ENCODE measurements at regions not wholly inside any gene's neighbourhood (a gene's known extent, or its start where the extent isn't known, plus 50 kb on each side); places are given as distances from the start of the nearest gene placed in this dataset.

- POLR2A ChIA-PET, result no interaction called here
- Histone ChIP-seq H3K4me2 (ENCODE audit: insufficient read depth, low read length) (no peak overlapping the region), H3K4me1 (ENCODE audit: control insufficient read depth, extremely low read depth, insufficient read depth, low read length) (no peaks in the 10 kb centered on the region), H4K20me1 (replicated peaks; ENCODE audit: control insufficient read depth, extremely low read depth, insufficient read depth, low read length) (no peaks in the 10 kb centered on the region), H3K9me1 (replicated peaks; ENCODE audit: control insufficient read depth, extremely low read depth, insufficient read depth, low read length) (no peaks in the 10 kb centered on the region), H3K27me3 (ENCODE audit: control insufficient read depth in 2 of 2, insufficient read depth in 2 of 2, low read length in 2 of 2) (no peaks in the 10 kb centered on the region), H2AFZ (ENCODE audit: low read depth, low read length) (no peak overlapping the region), H3K9ac (replicated peaks; ENCODE audit: extremely low read depth, insufficient read depth, low read length) (no peak overlapping the region), H3K36me3 (ENCODE audit: control insufficient read depth in 2 of 2, extremely low read depth in 1 of 2, insufficient read depth in 2 of 2, low read length in 2 of 2) (no peaks in the 10 kb centered on the region), H3K4me3 (replicated peaks in 1 of 3; ENCODE audit: insufficient read depth in 1 of 3, low read depth in 1 of 3, low read length in 3 of 3) (no peak overlapping the region), H3K79me2 (ENCODE audit: control insufficient read depth, insufficient read depth, low read length) (no peaks in the 10 kb centered on the region), H3K9me3 (replicated peaks; ENCODE audit: control insufficient read depth, insufficient read depth, low read length) (peaks cover 6% of the 10 kb centered on the region), H3K27ac (ENCODE audit: insufficient read depth, low read depth, low read length) (no peak overlapping the region)
- intact Hi-C loops (cut with micrococcal nuclease) (no loop called here), dilution Hi-C loops (cut with MboI; ENCODE audit: extremely low pct_ligation_motif_present, low sequenced_read_pairs) (no loop called here)
- FAIRE-seq (no peak), DNase-seq (ENCODE audit: low read depth, low spot score) (no peak)
- TF ChIP-seq, protein P1, sequence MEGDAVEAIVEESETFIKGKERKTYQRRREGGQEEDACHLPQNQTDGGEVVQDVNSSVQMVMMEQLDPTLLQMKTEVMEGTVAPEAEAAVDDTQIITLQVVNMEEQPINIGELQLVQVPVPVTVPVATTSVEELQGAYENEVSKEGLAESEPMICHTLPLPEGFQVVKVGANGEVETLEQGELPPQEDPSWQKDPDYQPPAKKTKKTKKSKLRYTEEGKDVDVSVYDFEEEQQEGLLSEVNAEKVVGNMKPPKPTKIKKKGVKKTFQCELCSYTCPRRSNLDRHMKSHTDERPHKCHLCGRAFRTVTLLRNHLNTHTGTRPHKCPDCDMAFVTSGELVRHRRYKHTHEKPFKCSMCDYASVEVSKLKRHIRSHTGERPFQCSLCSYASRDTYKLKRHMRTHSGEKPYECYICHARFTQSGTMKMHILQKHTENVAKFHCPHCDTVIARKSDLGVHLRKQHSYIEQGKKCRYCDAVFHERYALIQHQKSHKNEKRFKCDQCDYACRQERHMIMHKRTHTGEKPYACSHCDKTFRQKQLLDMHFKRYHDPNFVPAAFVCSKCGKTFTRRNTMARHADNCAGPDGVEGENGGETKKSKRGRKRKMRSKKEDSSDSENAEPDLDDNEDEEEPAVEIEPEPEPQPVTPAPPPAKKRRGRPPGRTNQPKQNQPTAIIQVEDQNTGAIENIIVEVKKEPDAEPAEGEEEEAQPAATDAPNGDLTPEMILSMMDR (IDR thresholded peaks at IDR 0.05; ENCODE audit: extremely low read depth in 1 of 2, insufficient read depth in 1 of 2, low read depth in 1 of 2, low read length in 2 of 2), result no peak
- no peak for TF ChIP-seq GATA2 (IDR thresholded peaks at IDR 0.05; ENCODE audit: insufficient read depth, insufficient read length, low read depth, low read length)
- TF ChIP-seq, protein P2, sequence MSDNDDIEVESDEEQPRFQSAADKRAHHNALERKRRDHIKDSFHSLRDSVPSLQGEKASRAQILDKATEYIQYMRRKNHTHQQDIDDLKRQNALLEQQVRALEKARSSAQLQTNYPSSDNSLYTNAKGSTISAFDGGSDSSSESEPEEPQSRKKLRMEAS (IDR thresholded peaks at IDR 0.05; ENCODE audit: insufficient read depth, insufficient read length), result no peak
- TF ChIP-seq FOS (IDR thresholded peaks at IDR 0.05; ENCODE audit: borderline replicate concordance, insufficient read depth, low read length), result no peak
- TF ChIP-seq MYC (IDR thresholded peaks at IDR 0.05; ENCODE audit: low read depth, low read length), result no peak
- no peak for TF ChIP-seq POLR2AphosphoS5 (IDR thresholded peaks at IDR 0.05; ENCODE audit: insufficient read depth, low read depth, low read length)
- TF ChIP-seq POLR2A (IDR thresholded peaks at IDR 0.05; ENCODE audit: low read depth, low read length), result no peak
- no peak for TF ChIP-seq JUN (IDR thresholded peaks at IDR 0.05; ENCODE audit: borderline replicate concordance, insufficient read depth, insufficient read length, low read depth)
- TF ChIP-seq EZH2 (IDR thresholded peaks at IDR 0.05; ENCODE audit: borderline replicate concordance, low read depth, low read length, severe bottlenecking), result no peak
- CTCF ChIA-PET, result no interaction called here
- no TSS peak for BruUV-seq (replicated peaks)
Observed at GRCh38 chr13:93037780-93038179, 188.8 kb upstream of the GPC6 start.

Data from endothelial cell of umbilical vein (primary cell).